Sigmoid colon (tissue), 4 donors: ENCODE measurements at regions not wholly inside any gene's neighbourhood (a gene's known extent, or its start where the extent isn't known, plus 50 kb on each side); places are given as distances from the start of the nearest gene placed in this dataset.

Experiments
- CTCF ChIP-seq, 4 experiments: fragments of 450-650 bp in 3 of 4; fragments of 200-600 bp in 1 of 4; IDR thresholded peaks; one replicate each; pipeline ENCODE4 v1.5.1; 2016 to 2019; ENCODE audit warnings: antibody characterized with exemption in 4 of 4, mild to moderate bottlenecking in 3 of 4, moderate library complexity in 2 of 4
- EP300 ChIP-seq, 4 donors: sonication (generic); formaldehyde crosslinking; IDR thresholded peaks; one replicate each; pipeline ENCODE4 v1.6.1; 2017; ENCODE audit warnings: antibody characterized with exemption in 4 of 4
- POLR2A ChIP-seq, 2 donors: fragments of 450-650 bp; IDR thresholded peaks; one replicate each; pipeline ENCODE4 v1.6.1; 2016; ENCODE audit warnings: antibody characterized with exemption in 2 of 2, mild to moderate bottlenecking in 2 of 2, moderate library complexity in 2 of 2
- POLR2AphosphoS5 ChIP-seq, 4 donors: sonication (generic); formaldehyde crosslinking; IDR thresholded peaks; one replicate each; pipeline ENCODE4 v1.6.1; 2017; ENCODE audit warnings: antibody characterized with exemption in 4 of 4

- TF ChIP-seq POLR2AphosphoS5 (IDR thresholded peaks at IDR 0.05) (no peak), CTCF (IDR thresholded peaks at IDR 0.05) (no peak), POLR2A (IDR thresholded peaks at IDR 0.05) (no peak), EP300 (IDR thresholded peaks at IDR 0.05) (no peak)
These were observed 344.1 kb upstream of the NXPH2 start for GRCh38 chr2:139124271-139124670.
